ENCODE measurements at regions not wholly inside any gene's neighbourhood (a gene's known extent, or its start where the extent isn't known, plus 50 kb on each side); places are given as distances from the start of the nearest gene placed in this dataset.
"Not testable (repeated sequence)": the region's sequence is repeated elsewhere in the genome, so short reads cannot be mapped to it uniquely, and the experiment has no call there.

DNA sequence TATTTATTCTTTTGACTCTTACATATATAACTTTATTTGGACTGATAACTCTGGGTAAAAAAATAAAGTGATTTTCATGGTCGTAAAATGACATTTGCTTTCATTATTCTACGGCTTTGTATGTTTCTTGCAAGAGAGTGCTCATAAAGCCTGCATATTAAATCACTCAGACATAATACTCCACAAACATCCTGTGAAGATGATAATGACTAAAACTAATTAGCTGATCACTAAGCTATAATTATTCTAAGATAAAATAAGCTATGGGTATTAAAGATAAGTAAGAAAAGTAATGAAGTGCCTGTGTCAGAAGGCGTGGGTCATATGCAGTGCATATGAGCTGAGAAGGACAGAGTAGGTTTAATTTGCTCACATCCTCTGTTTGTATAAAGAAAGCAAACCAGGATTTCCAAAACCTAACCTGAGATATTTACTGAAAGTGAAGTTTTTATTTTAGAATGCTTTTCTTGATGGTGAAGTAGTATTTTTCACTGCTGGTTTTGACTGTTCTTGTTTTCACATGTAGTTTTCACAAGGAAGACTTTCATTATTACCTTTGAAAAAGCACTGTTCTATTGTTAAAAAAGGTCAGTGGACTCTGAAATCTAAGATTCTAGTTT is 278.8 kb downstream of the AMY1C start:
- no peak for DNase-seq (ENCODE audit: low read depth)
- TF ChIP-seq, protein P1, sequence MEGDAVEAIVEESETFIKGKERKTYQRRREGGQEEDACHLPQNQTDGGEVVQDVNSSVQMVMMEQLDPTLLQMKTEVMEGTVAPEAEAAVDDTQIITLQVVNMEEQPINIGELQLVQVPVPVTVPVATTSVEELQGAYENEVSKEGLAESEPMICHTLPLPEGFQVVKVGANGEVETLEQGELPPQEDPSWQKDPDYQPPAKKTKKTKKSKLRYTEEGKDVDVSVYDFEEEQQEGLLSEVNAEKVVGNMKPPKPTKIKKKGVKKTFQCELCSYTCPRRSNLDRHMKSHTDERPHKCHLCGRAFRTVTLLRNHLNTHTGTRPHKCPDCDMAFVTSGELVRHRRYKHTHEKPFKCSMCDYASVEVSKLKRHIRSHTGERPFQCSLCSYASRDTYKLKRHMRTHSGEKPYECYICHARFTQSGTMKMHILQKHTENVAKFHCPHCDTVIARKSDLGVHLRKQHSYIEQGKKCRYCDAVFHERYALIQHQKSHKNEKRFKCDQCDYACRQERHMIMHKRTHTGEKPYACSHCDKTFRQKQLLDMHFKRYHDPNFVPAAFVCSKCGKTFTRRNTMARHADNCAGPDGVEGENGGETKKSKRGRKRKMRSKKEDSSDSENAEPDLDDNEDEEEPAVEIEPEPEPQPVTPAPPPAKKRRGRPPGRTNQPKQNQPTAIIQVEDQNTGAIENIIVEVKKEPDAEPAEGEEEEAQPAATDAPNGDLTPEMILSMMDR (IDR thresholded peaks at IDR 0.05; ENCODE audit: low read depth, low read length): no peak
- TF ChIP-seq, protein P2, sequence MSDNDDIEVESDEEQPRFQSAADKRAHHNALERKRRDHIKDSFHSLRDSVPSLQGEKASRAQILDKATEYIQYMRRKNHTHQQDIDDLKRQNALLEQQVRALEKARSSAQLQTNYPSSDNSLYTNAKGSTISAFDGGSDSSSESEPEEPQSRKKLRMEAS (IDR thresholded peaks at IDR 0.05; ENCODE audit: low read depth, low read length): no peak
- TF ChIP-seq MYC (IDR thresholded peaks at IDR 0.05; ENCODE audit: low read depth, low read length) (no peak), POLR2A (IDR thresholded peaks at IDR 0.05; ENCODE audit: extremely low read depth, insufficient read length) (no peak)
- no peak overlapping the region for H3K4me3 ChIP-seq (ENCODE audit: low read depth, low read length)

DNA sequence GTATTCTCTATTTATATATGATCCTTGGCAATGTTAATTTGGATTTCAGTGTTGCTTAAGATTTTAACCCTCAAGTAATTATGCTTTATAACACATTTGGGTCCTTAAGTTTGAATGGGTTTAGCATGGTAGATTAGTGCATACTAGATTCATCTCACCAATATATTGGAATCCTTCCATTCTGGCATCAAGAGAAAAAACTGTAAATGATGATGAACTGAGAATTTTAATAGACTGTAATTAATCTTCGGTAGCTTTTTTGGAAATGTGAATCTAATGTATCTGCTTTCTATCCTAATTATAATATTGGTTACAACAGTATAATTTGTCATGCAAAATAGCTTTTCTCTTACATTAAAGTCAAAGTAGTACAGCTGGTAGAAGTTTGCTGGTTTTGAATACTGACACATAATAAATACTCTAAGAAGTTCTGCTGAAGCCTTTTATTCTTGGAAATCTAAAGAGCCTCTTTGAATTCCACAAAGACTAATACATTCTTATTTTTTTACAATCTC is 279.8 kb downstream of the AMY1C start:
- TF ChIP-seq POLR2A (IDR thresholded peaks at IDR 0.05; ENCODE audit: extremely low read depth, insufficient read length): no peak
- TF ChIP-seq MYC (IDR thresholded peaks at IDR 0.05; ENCODE audit: low read depth, low read length): no peak
- TF ChIP-seq, protein P2 (IDR thresholded peaks at IDR 0.05; ENCODE audit: low read depth, low read length): no peak
- TF ChIP-seq, protein P1 (IDR thresholded peaks at IDR 0.05; ENCODE audit: low read depth, low read length): no peak
- DNase-seq (ENCODE audit: low read depth): no peak
- no peak overlapping the region for H3K4me3 ChIP-seq (ENCODE audit: low read depth, low read length)

DNA sequence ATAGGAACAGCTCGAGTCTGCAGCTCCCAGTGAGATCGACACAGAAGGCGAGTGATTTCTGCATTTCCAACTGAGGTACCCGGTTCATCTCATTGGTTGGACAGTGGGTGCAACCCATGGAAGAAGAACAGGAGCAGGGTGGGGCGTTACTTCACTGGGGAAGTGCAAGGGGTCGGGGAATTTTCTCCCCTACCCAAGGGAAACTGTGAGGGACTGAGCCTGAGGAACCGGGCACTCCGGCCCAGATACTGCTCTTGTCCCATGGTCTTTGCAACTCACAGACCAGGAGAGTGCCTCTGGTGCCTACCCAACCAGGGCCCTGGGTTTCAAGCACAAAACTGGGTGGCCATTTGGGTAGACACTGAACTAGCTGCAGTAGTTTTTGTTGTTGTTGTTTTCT is 307.1 kb downstream of the AMY1C start:
- H3K4me3 ChIP-seq (ENCODE audit: low read depth, low read length): no peak overlapping the region
- no peak for TF ChIP-seq POLR2A (IDR thresholded peaks at IDR 0.05; ENCODE audit: extremely low read depth, insufficient read length)
- TF ChIP-seq, protein P1 (IDR thresholded peaks at IDR 0.05; ENCODE audit: low read depth, low read length): no peak
- TF ChIP-seq, protein P2 (IDR thresholded peaks at IDR 0.05; ENCODE audit: low read depth, low read length): no peak
- no peak for TF ChIP-seq MYC (IDR thresholded peaks at IDR 0.05; ENCODE audit: low read depth, low read length)
- DNase-seq (ENCODE audit: low read depth): no peak

DNA sequence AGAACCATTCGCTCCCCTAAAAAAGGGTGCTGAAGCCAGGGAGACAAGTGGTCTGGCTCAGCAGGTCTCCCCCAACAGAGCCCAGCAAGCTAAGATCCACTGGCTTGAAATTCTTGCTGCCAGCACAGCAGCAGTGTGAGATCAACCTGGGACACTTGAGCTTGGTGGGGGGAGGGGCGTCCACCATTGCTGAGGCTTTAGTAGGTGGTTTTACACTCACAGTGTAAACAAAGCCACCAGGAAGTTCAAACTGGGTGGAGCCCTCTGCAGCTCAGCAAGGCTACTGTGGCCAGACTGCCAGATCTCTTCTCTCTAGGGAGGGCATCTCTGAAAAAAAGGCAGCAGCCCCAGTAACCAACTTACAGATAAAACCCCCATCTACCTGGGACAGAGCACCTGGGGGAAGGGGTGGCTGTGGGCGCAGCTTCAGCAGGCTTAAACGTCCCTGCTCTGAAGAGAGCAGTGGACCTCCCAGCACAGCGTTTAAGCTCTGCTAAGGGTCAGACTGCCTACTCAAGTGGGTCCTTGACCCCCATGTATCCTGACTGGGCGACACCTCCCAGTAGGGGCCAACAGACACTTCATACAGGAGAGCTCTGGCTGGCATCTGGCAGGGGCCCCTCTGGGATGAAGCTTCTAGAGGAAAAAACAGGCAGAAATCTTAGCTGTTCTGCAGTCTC is 307.7 kb downstream of the AMY1C start:
- not testable (repeated sequence) for DNase-seq (ENCODE audit: low read depth); H3K4me3 ChIP-seq (ENCODE audit: low read depth, low read length)

DNA sequence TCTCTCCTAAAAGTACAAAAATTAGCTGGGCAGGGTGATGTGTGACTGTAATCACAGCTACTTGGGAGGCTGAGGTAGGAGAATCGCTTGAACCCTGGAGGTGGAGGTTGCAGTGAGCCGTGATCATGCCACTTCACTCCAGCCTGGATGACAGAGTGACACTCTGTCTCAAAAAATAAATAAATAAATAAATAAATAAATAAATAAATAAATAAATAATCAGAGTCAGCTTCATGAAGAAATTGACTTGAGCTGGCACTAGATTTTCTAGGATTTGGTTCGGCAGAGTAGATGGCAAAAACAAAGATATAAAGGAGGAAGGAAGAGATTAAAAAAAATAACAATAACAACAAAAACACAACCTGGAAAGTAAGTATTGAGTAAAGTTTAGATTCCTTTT is 311.9 kb downstream of the AMY1C start:
- H3K4me3 ChIP-seq (ENCODE audit: low read depth, low read length); DNase-seq (ENCODE audit: low read depth): not testable (repeated sequence)

DNA sequence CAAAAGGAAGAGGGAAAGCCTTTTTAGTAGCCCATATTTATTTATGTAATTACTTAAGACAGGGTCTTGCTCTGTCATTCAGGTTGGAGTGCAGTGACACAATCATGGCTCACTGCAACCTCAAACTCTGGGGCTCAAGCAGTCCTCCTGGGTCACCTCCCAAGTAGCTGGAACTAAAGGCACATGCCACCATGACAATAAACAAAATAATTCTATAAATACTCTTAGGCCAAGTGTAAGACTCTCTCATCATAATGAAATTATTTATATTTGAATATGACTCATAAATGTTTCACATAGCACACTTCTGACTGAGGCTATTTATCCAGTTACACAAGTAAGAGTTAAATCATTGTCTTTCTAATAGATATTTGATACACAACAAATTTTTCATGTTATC is 314.7 kb downstream of the AMY1C start:
- TF ChIP-seq, protein P2 (IDR thresholded peaks at IDR 0.05; ENCODE audit: low read depth, low read length): no peak
- TF ChIP-seq, protein P1 (IDR thresholded peaks at IDR 0.05; ENCODE audit: low read depth, low read length): no peak
- DNase-seq (ENCODE audit: low read depth): no peak
- H3K4me3 ChIP-seq (ENCODE audit: low read depth, low read length): no peak overlapping the region

DNA sequence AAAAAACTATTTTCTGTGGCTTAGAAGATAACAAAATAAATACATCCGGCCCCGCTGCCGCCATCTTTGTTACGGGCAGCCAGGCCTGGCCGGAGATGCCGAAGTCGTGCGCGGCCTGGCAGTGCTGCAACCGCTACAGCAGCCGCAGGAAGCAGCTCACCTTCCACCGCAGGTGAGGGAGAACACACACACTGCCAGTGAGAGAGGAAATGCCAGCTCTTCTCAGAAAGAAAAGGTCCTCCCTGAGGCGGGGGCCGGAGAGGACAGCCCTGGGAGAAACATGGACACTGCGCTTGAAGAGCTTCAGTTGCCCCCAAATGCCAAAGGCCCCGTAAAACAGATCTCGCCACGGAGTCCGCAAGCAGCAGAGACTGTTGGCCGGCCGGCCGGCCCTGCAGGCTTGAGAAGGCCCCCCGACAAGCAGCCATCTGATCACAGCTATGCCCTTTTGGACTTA is 323.2 kb downstream of the AMY1C start:
- H3K4me3 ChIP-seq (ENCODE audit: low read depth, low read length): no peak overlapping the region
- no peak for TF ChIP-seq MYC (IDR thresholded peaks at IDR 0.05; ENCODE audit: low read depth, low read length)
- no peak for TF ChIP-seq POLR2A (IDR thresholded peaks at IDR 0.05; ENCODE audit: extremely low read depth, insufficient read length)
- TF ChIP-seq, protein P1 (IDR thresholded peaks at IDR 0.05; ENCODE audit: low read depth, low read length): no peak
- TF ChIP-seq, protein P2 (IDR thresholded peaks at IDR 0.05; ENCODE audit: low read depth, low read length): no peak
- no peak for DNase-seq (ENCODE audit: low read depth)
